Upper lobe of left lung (tissue), 4 donors: ENCODE measurements at regions not wholly inside any gene's neighbourhood (a gene's known extent, or its start where the extent isn't known, plus 50 kb on each side); places are given as distances from the start of the nearest gene placed in this dataset.

Experiments
- CTCF ChIP-seq, 6 experiments: fragments of 450-650 bp in 4 of 6; fragments of 200-600 bp in 2 of 6; sonication (generic) in 2 of 6; IDR thresholded peaks; one replicate each; pipeline ENCODE4 v1.5.1; 2016 to 2019; ENCODE audit warnings: antibody characterized with exemption in 6 of 6
- EP300 ChIP-seq, 4 donors: sonication (generic); formaldehyde crosslinking; IDR thresholded peaks; one replicate each; pipeline ENCODE4 v1.5.1; 2017; ENCODE audit warnings: antibody characterized with exemption in 4 of 4, control low read depth in 2 of 4
- POLR2A ChIP-seq, 4 donors: fragments of 450-650 bp; IDR thresholded peaks; one replicate each; pipeline ENCODE4 v1.5.1; 2016 to 2017; ENCODE audit warnings: antibody characterized with exemption in 4 of 4, mild to moderate bottlenecking in 2 of 4
- POLR2AphosphoS5 ChIP-seq, 2 donors: sonication (generic); formaldehyde crosslinking; IDR thresholded peaks; one replicate each; pipeline ENCODE4 v1.5.1; 2017; ENCODE audit warnings: antibody characterized with exemption in 2 of 2

- TF ChIP-seq POLR2AphosphoS5 (IDR thresholded peaks at IDR 0.05) (no peak), CTCF (IDR thresholded peaks at IDR 0.05) (no peak), EP300 (IDR thresholded peaks at IDR 0.05) (no peak), POLR2A (IDR thresholded peaks at IDR 0.05) (no peak)
Observed at GRCh38 chr15:70206668-70207067, 109.0 kb upstream of the TLE3 start.
